OCI-LY3 (cell line): ENCODE measurements at regions not wholly inside any gene's neighbourhood (a gene's known extent, or its start where the extent isn't known, plus 50 kb on each side); places are given as distances from the start of the nearest gene placed in this dataset.

Experiments used
- H2AFZ ChIP-seq: fragments of 200-600, 300-600 bp; shearing (Covaris generic); 2 replicates; pipeline ENCODE4 v1.6.0; 2014; ENCODE audit warnings: antibody characterized with exemption, low read depth, low read length
- H3K27ac ChIP-seq: fragments of 200-600, 300-600 bp; sonication (generic); 2 replicates; pipeline ENCODE4 v1.5.1; 2014; ENCODE audit warnings: mild to moderate bottlenecking, low read length, moderate library complexity, mixed read lengths
- H3K27me3 ChIP-seq: fragments of 200-600, 300-600 bp; sonication (generic); 2 replicates; pipeline ENCODE4 v1.6.1; 2014; ENCODE audit warnings: low read depth, low read length, mixed read lengths
- H3K36me3 ChIP-seq: fragments of 200-600, 300-600 bp; sonication (generic); replicated peaks from 2 replicates; pipeline ENCODE3; 2014; ENCODE audit warnings: low read depth, low read length, mixed read lengths
- H3K4me1 ChIP-seq: fragments of 300-600, 200-600 bp; sonication (generic); 2 replicates; pipeline ENCODE4 v1.6.1; 2014; ENCODE audit warnings: low read length, mixed read lengths
- H3K4me2 ChIP-seq: fragments of 200-600, 300-600 bp; sonication (generic); 2 replicates; pipeline ENCODE4 v1.6.1; 2014; ENCODE audit warnings: low read length, mixed read lengths
- H3K4me3 ChIP-seq: fragments of 300-600, 200-600 bp; sonication (generic); 2 replicates; pipeline ENCODE4 v1.5.1; 2014; ENCODE audit warnings: antibody characterized with exemption, mild to moderate bottlenecking, low read length, moderate library complexity
- H3K79me2 ChIP-seq: fragments of 300-600, 200-600 bp; shearing (Covaris generic); 2 replicates; pipeline ENCODE4 v1.6.1; 2014; ENCODE audit warnings: mild to moderate bottlenecking, low read length, mixed read lengths
- H3K9ac ChIP-seq: fragments of 300-600, 200-600 bp; shearing (Covaris generic); 2 replicates; pipeline ENCODE4 v1.6.0; 2014; ENCODE audit warnings: mild to moderate bottlenecking, low read length, moderate library complexity
- H3K9me3 ChIP-seq: fragments of 200-600, 300-600 bp; shearing (Covaris generic); 2 replicates; pipeline ENCODE4 v1.6.1; 2014; ENCODE audit warnings: low read length, mixed read lengths; ENCODE audit not compliant: insufficient read depth
- H4K20me1 ChIP-seq: fragments of 200-600, 300-600 bp; sonication (generic); 2 replicates; pipeline ENCODE4 v1.6.1; 2016; ENCODE audit warnings: low read length, mixed read lengths; ENCODE audit not compliant: insufficient read depth
- CTCF ChIP-seq: fragments of 200-600, 300-600 bp; sonication (generic); IDR thresholded peaks from 2 replicates; pipeline ENCODE4 v1.5.1; 2014; ENCODE audit warnings: antibody characterized with exemption, low read length, low read depth
- EZH2phosphoT487 ChIP-seq: fragments of 200-600 bp; shearing (Covaris generic); IDR thresholded peaks from 2 replicates; pipeline ENCODE4 v1.6.1; 2018; ENCODE audit warnings: antibody characterized with exemption, mixed run types, low read depth

GRCh38 chr5:174343826-174344225 lies 298.3 kb downstream of the NSG2 start:
- no peaks in the 10 kb centered on the region for H3K36me3 ChIP-seq
- no peak overlapping the region for H3K27ac ChIP-seq
- H3K9ac ChIP-seq: no peak overlapping the region
- no peaks in the 10 kb centered on the region for H3K9me3 ChIP-seq
- no peak overlapping the region for H3K4me3 ChIP-seq
- H4K20me1 ChIP-seq: no peaks in the 10 kb centered on the region
- no peak for TF ChIP-seq EZH2phosphoT487
- H2AFZ ChIP-seq: no peak overlapping the region
- H3K4me1 ChIP-seq: no peaks in the 10 kb centered on the region
- H3K27me3 ChIP-seq: peaks cover 18% of the 10 kb centered on the region
- no peaks in the 10 kb centered on the region for H3K79me2 ChIP-seq
- H3K4me2 ChIP-seq: no peak overlapping the region

- H3K4me3 ChIP-seq: no peak overlapping the region
- no peaks in the 10 kb centered on the region for H3K79me2 ChIP-seq
- no peaks in the 10 kb centered on the region for H3K4me1 ChIP-seq
- no peaks in the 10 kb centered on the region for H3K36me3 ChIP-seq
- H2AFZ ChIP-seq: no peak overlapping the region
- H3K4me2 ChIP-seq: no peak overlapping the region
- H3K27me3 ChIP-seq: peaks cover 13% of the 10 kb centered on the region
- no peak overlapping the region for H3K27ac ChIP-seq
- no peak overlapping the region for H3K9ac ChIP-seq
- H3K9me3 ChIP-seq: no peaks in the 10 kb centered on the region
- H4K20me1 ChIP-seq: no peaks in the 10 kb centered on the region
- TF ChIP-seq EZH2phosphoT487: no peak
- TF ChIP-seq CTCF: no peak
Measured at GRCh38 chr5:174344335-174344734, 298.8 kb downstream of the NSG2 start.

GRCh38 chr5:174347183-174347582 lies 301.7 kb downstream of the NSG2 start:
- no peak overlapping the region for H3K4me3 ChIP-seq
- no peak overlapping the region for H3K27ac ChIP-seq
- no peaks in the 10 kb centered on the region for H3K36me3 ChIP-seq
- no peak overlapping the region for H3K4me2 ChIP-seq
- H3K9ac ChIP-seq: no peak overlapping the region
- H3K79me2 ChIP-seq: no peaks in the 10 kb centered on the region
- H2AFZ ChIP-seq: no peak overlapping the region
- H3K4me1 ChIP-seq: no peaks in the 10 kb centered on the region
- no peaks in the 10 kb centered on the region for H4K20me1 ChIP-seq
- H3K27me3 ChIP-seq: peaks cover 10% of the 10 kb centered on the region; the same call in 1 of the 2 replicates
- H3K9me3 ChIP-seq: no peaks in the 10 kb centered on the region
- TF ChIP-seq EZH2phosphoT487 (no peak), CTCF (no peak)

GRCh38 chr5:174348311-174348981 lies 302.9 kb downstream of the NSG2 start:
- H3K4me3 ChIP-seq: no peak overlapping the region
- no peak for TF ChIP-seq EZH2phosphoT487
- no peak overlapping the region for H3K4me2 ChIP-seq
- no peaks in the 10 kb centered on the region for H4K20me1 ChIP-seq
- H3K27ac ChIP-seq: no peak overlapping the region
- no peak overlapping the region for H2AFZ ChIP-seq
- no peaks in the 10 kb centered on the region for H3K36me3 ChIP-seq
- no peaks in the 10 kb centered on the region for H3K79me2 ChIP-seq
- no peaks in the 10 kb centered on the region for H3K9me3 ChIP-seq
- H3K9ac ChIP-seq: no peak overlapping the region
- H3K27me3 ChIP-seq: peaks cover 10% of the 10 kb centered on the region; the same call in 1 of the 2 replicates
- no peaks in the 10 kb centered on the region for H3K4me1 ChIP-seq

GRCh38 chr5:174352681-174353080 lies 307.2 kb downstream of the NSG2 start:
- Histone ChIP-seq H4K20me1 (no peaks in the 10 kb centered on the region), H3K36me3 (no peaks in the 10 kb centered on the region), H3K4me1 (no peaks in the 10 kb centered on the region), H3K9ac (no peak overlapping the region), H3K4me3 (no peak overlapping the region), H3K79me2 (no peaks in the 10 kb centered on the region), H3K27ac (no peak overlapping the region), H2AFZ (no peak overlapping the region), H3K27me3 (peaks cover 10% of the 10 kb centered on the region; the same call in 1 of the 2 replicates), H3K9me3 (no peaks in the 10 kb centered on the region), H3K4me2 (no peak overlapping the region)
- TF ChIP-seq EZH2phosphoT487: no peak
- TF ChIP-seq CTCF: no peak
